HG03342 (cell line): ENCODE measurements at regions not wholly inside any gene's neighbourhood (a gene's known extent, or its start where the extent isn't known, plus 50 kb on each side); places are given as distances from the start of the nearest gene placed in this dataset.
"Not testable (repeated sequence)": the region's sequence is repeated elsewhere in the genome, so short reads cannot be mapped to it uniquely, and the experiment has no call there.

Source experiments
- ATAC-seq: cut with Tn5 transposase; IDR thresholded peaks from one replicate; pipeline ENCODE4 v1.9.1; 2021; ENCODE audit warnings: mild to moderate bottlenecking, moderate library complexity; ENCODE audit not compliant: unreplicated experiment

DNA sequence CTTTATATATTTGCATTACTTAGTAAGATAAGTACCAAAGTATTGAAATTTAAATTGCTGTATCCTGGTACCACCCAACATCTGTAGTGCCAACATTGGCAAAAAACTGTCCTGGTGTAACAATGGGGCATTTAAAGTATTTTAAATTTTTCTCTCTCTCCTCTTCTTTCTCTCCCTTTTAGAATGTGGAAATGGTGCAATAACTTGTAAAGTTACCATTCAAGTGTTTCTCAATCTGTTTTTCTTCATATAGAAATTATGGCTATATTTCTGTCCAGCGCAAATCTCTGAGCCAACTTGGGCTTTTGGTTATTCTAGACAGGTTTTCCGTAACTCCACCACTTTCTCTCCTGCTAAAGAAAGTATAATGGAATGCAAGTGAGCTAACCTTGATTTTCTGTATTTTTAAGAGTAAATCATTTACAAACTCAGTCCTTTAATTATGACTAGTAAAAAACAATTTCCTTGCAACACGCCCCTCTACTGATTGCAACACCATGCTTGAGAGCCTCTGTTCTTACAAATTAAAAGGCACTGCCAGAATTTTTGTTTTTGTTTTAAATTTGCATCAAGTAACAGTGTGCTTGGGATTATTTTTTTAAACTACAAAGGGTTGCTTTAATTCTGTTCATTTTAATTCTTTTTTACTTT lies 324.2 kb upstream of the CITED2 start:
- ATAC-seq = no peak

- ATAC-seq = not testable (repeated sequence)
Measured at GRCh38 chr6:139697856-139698255, 323.4 kb upstream of the CITED2 start.

DNA sequence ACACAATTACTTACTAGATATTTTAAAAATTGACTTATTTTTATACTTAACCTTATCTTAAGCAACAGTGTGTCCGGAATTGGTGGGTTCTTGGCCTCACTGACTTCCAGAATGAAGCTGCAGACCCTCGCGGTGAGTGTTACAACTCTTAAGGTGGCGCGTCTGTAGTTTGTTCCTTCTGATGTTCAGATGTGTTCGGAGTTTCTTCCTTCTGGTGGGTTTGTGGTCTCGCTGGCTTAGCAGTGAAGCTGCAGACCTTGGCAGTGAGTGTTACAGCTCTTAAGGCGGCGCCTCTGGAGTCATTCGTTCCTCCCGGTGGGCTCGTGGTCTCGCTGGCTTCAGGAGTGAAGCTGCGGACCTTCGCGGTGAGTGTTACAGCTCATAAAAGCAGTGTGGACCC lies 322.5 kb upstream of the CITED2 start:
- not testable (repeated sequence) for ATAC-seq

- ATAC-seq = no peak
Measured at GRCh38 chr6:139695361-139695760, 320.9 kb upstream of the CITED2 start.

- no peak for ATAC-seq
Measured at GRCh38 chr6:139693735-139694134, 319.3 kb upstream of the CITED2 start.

- no peak for ATAC-seq
Measured at GRCh38 chr6:139690007-139690406, 315.6 kb upstream of the CITED2 start.

- ATAC-seq = no peak
Measured at GRCh38 chr6:139687055-139687454, 312.6 kb upstream of the CITED2 start.

DNA sequence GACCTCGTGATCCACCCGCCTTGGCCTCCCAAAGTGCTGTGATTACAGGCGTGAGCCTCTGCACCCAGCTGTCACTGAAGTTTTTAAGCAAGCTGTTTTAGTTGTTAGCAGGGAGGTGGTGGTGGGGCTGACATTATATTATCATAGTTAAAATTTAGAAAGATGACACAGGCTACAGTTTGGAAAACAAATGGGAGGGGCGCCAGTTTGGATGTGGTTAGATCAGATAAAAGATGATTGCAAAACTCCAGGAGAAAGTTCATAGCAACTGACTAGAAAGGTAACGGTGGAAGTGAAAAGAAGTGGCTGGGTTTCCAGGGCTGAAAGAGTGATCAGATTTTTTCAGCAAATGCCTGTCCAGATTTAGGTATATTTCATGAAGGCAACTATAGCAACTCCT lies 311.9 kb upstream of the CITED2 start:
- ATAC-seq = no peak

DNA sequence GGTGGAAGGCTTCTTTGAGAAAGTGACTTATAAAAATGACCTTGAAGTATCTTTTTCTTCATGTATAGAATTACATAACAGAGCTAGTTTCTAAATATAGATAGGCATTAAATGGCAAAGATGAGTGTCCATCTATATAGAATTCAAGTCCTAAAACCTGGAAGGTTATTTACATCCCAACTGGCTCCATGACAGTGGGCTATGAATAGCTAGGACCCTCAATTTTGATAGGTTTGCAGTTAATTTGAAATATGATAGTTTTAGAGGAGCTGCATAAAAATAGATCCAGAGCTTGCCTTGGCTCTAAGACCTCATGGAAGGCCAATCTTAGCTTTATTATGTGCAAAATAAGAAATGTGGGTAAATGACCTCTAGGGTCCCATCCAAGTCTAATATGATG lies 310.6 kb upstream of the CITED2 start:
- no peak for ATAC-seq

DNA sequence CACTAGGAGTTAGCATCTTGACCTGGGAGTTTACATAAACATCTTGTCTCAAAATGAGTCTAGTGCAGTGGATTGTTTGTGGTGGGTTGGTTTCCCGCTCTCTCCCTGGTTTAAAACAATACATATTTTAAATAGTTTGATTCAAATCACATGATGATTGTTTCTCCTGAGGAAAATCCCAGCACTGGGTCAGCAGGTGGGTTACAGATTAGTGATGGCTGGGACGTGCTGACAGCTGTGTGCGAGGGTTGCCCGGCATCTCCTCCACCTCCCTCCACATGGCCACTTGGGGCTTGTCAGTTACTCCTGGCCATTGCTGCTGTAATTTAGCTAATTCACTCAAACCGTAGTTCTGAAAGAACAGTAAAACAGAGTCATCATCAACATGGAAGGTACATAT lies 306.4 kb upstream of the CITED2 start:
- ATAC-seq = no peak

DNA sequence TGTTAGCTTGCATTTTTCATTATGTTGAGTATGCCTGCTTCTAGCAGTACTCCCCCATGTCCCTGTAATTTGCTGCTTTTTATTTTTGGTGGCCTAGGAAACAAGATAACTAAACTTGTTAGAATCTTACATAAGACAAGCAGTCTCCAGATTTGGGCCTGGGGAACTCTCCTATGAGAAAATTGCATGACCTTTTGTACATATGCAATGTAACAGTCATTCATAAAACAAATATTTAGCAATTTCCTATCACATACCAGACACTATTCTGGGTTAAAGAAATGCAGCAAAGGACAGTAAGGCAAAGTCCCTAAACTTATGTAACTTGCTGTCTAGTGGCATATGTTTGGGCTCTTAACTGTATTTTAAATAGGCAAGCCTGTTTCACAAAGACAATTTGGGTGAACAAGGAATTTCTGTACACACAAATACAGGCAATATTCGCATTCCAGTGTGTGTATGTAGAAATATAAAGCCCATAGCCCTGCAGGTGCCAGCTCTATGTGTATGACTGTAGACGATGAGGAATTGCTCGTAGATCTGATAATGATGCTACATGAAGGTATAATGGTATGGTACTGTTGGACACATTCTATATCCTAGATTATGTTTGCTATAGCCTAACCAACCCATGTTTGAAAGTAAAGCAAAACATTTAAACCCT lies 305.2 kb upstream of the CITED2 start:
- ATAC-seq = no peak

DNA sequence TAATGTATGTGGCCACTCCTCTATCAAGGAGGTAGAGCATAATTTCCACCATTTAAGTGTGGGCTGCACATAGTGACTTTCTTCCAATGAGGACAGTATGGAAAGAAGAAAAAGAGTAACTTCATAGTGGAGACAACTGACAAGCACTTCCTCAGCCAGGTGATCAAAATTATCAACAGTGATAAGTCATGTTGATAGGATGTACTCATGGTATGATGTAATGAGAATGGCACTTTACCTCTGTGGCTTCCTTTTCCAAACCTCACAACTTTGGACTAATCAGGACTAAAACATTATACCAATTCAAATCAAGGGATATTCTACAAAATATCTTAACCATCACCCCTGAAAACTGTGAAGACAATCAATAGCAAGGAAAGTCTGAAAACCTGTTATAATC lies 302.3 kb upstream of the CITED2 start:
- no peak for ATAC-seq

DNA sequence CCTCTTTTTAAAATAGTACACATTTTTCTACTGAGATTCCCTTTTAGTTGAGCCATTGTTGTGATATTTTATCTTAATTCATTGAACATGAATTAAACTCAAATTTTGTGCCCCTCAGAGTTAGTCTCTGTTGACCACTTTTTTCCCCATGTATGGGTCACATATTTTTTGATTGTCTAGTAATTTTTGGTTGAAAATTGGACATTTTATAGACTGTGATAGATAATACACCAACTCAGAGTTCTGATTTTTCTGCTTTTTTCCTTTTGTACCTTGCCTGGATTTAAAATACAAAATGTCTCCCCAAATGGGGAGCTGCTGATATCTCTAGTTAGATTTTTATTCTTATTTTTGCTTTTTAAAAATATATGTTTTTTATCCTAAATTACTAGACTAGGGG lies 291.8 kb upstream of the CITED2 start:
- no peak for ATAC-seq

GRCh38 chr6:139663996-139664395 lies 289.5 kb upstream of the CITED2 start:
- ATAC-seq = no peak

DNA sequence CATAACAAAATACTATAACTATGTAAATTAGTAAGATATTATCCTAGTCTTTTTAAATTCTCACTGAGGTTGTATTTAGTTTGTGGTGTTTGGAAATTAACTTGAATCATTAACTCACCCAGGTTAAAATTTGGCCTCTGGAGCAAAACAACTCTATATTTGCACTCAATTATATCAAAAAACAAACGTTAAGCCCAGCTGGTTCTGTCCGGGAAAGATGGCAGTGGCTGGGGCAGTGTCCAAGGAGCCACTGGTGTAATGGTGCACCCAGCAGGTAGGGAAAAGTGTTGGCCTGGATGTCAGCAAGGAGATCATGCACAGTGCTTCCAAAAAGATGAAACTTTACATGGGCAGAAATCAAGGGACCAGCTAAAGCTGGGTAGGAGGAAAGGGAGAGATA lies 285.3 kb upstream of the CITED2 start:
- ATAC-seq = no peak

DNA sequence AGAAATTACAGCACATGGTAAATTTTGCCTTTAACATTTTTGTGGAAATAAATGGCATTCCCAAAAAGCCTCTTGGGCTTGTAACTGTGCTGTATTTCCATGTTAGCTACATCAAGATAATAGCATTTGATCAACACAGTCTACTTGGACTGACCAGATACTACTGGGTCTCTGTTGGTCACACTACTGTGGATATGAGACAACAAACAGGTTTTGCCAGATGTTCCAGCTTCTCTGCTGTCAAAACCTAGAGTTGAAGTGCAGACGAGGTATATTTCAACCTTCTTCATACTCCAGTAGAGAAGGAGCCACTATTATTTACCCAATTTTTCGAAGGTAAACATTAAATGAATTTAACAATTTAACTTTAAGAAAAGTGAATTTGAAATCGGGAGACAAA lies 284.7 kb upstream of the CITED2 start:
- ATAC-seq = no peak

GRCh38 chr6:139657119-139657518 lies 282.7 kb upstream of the CITED2 start:
- ATAC-seq = no peak

- ATAC-seq = no peak
Measured at GRCh38 chr6:139655783-139656705, 281.6 kb upstream of the CITED2 start.

DNA sequence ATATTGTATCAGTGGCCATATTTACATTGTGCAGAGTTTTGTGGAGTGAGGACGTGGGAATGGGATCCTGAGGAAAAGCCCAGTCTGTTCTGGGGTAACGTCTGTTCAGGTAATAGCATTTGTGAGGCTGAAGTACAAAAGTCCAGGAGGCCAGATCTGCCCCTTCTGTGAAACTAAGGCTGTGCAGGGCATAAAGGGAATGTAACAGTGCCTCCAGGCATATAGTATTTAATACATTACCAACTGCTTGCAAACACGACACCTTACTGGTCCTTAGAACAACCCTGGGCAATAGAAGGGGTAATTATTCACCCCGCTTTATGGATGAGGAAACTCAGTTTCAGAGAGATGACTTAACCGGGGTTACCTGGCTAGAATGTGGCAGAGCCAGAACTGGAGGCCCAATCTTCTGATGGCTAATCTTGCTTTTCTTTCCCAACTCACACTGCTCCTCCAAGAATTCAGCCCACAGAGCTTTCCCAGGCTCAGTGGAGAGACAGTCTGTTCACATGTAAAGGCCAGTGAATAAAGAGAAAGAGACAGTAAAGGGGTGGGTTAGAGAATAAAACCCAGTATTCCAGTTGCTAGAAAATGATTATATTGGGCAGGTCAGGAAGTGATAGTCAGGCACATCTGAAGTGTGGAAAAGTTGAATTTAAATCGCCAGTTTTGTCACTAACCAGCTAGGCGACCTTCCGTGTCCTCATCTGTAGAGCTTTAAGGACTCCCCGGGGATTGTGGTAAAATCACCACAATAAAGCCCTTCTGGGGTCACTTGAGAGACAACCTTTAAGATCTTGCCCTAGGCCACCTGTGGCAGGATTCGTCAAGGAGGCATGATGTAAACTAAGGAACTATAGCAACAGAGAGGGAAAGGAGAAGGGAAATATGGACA lies 280.7 kb upstream of the CITED2 start:
- no peak for ATAC-seq

DNA sequence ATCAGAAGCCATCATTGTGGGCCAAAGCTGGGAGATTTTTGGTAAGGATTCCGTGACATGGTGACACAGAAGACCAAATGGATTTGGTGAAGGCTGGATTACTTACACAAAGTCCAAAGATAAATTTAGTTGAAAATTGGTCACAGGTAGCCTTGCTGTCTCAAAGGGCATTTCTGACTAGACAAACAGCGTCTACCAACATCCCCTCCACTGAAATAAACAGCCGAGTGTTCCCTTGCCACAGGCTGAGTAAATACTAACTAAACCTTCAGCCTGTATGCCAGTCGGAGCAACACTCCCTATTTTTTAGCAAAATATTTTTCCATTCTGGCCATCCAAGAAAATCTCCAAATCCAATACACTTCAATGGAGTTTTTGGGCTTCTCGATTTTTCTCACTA lies 279.9 kb upstream of the CITED2 start:
- ATAC-seq = no peak

GRCh38 chr6:139653111-139653510 lies 278.7 kb upstream of the CITED2 start:
- ATAC-seq = no peak
